SJSA1 (cell line): ENCODE measurements at regions not wholly inside any gene's neighbourhood (a gene's known extent, or its start where the extent isn't known, plus 50 kb on each side); places are given as distances from the start of the nearest gene placed in this dataset.

Experiments used
- DNase-seq, 2 experiments: peaks; one replicate each; pipeline ENCODE4 v3.0.0-alpha.2; 2015 to 2020; ENCODE audit warnings: low spot score in 2 of 2, low read depth in 1 of 2
- H3K27ac ChIP-seq: fragments of 250-450 bp; sonication (Bioruptor Pico); 2 replicates; pipeline ENCODE4 v1.5.1; 2020; ENCODE audit warnings: mild to moderate bottlenecking, moderate library complexity
- H3K27me3 ChIP-seq: fragments of 250-450 bp; sonication (Bioruptor Pico); replicated peaks from 2 replicates; pipeline ENCODE4 v1.5.1; 2020; ENCODE audit warnings: mild to moderate bottlenecking, moderate library complexity
- H3K36me3 ChIP-seq: fragments of 250-450 bp; sonication (Bioruptor Pico); 2 replicates; pipeline ENCODE4 v1.5.1; 2020; ENCODE audit warnings: mild to moderate bottlenecking
- H3K4me1 ChIP-seq: fragments of 250-450 bp; sonication (Bioruptor Pico); replicated peaks from 2 replicates; pipeline ENCODE4 v1.6.1; 2021; ENCODE audit warnings: mild to moderate bottlenecking
- H3K4me3 ChIP-seq: fragments of 250-450 bp; sonication (Bioruptor Pico); 2 replicates; pipeline ENCODE4 v1.5.1; 2020; ENCODE audit warnings: mild to moderate bottlenecking
- H3K9me3 ChIP-seq: fragments of 250-450 bp; sonication (Bioruptor Pico); replicated peaks from 2 replicates; pipeline ENCODE4 v1.5.1; 2020; ENCODE audit warnings: mild to moderate bottlenecking

DNA sequence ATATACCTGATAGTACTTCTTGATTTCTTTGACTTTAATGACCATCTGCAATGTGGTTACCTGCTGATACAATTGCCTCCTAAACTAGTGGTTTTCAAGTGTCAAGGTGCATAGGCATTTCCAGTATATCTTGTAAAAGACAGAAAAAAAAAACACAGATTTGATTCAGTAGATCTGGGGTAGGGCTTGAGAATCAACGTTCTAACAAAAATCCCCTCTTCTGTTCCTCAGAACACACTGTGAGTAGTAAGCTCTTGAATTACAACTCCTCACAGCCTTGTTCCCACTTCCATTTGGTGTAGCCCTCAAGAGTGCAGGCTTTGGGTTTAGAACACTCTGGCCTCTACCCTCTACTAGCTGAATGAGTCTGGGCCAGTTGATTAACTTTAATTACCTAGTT lies 78.0 kb upstream of the CTSC start:
- Histone ChIP-seq H3K27me3 (no peaks in the 10 kb centered on the region), H3K36me3 (no peaks in the 10 kb centered on the region), H3K4me1 (peaks cover 7% of the 10 kb centered on the region; the same call in 1 of the 2 replicates), H3K27ac (no peak overlapping the region), H3K4me3 (no peak overlapping the region), H3K9me3 (no peaks in the 10 kb centered on the region)
- no peak for DNase-seq

DNA sequence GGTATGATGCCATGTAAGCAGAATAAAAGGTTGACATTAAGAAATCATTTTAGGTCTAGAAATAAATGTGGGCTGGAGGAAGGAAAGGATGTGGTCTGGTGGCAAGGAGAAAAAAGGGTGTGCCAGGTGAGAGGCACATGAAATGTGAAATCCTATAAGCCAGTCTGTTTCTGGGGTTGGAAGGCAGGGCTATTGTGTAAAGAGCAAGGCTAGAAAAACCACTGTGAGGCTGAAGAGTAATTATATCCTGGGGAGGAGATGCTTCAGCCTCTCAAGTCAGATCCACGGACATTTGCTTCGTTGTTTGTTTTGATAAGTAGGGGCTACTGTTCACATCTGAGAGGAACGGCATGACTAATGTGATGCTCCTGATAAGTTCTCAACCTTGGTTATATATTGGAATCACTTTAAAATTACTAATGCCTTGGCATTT lies 77.5 kb upstream of the CTSC start:
- H3K27me3 ChIP-seq, result no peaks in the 10 kb centered on the region
- H3K9me3 ChIP-seq, result no peaks in the 10 kb centered on the region
- no peak overlapping the region for H3K4me3 ChIP-seq
- H3K4me1 ChIP-seq, result peaks cover 7% of the 10 kb centered on the region; the same call in 1 of the 2 replicates
- no peak for DNase-seq
- H3K36me3 ChIP-seq, result no peaks in the 10 kb centered on the region
- no peak overlapping the region for H3K27ac ChIP-seq

DNA sequence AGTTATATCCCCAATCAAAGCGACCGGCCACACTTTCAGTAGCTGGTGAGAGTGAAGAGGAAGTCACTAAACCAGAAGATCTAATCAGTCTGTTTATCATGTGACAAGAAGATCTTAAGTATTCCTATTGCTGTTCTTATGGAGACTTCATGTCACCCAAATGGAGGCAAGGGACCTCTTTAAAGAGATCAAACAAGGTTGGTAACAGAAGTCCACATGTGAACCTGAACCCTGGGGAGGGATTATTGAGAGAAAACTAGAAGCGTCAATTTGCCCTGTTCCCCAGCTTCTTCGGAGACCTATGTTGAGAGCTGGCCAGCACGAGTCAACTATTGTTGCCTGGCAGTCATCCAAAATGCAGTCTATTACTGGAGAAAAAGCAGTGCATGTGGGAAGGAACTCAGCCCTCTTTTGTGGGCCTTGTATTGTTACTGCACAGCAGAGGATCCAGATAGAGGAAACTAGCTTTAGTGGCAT lies 76.9 kb upstream of the CTSC start:
- Histone ChIP-seq H3K36me3 (no peaks in the 10 kb centered on the region), H3K4me1 (peaks cover 7% of the 10 kb centered on the region; the same call in 1 of the 2 replicates)
- no peak for DNase-seq

DNA sequence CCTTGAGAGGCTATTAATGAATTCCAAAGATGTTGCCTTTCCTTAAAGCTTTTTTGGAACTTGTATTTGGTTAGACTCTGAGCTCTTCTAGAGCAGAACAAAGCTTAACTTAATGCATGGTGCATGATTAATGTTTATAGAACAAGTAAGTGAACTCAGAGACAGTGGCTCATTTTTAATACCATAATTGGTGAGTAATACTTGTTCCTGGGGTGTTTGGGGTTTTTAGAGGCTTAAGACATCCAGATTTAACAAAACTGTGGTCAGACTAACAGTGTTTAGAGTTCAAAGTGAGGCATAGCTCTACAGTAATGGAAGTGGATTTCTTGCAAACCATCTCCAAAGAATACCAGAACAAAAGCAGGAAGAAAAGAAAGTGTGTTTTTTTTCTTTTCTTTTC lies 73.7 kb upstream of the CTSC start:
- Histone ChIP-seq H3K36me3 (no peaks in the 10 kb centered on the region), H3K9me3 (no peaks in the 10 kb centered on the region), H3K27ac (no peak overlapping the region), H3K4me3 (no peak overlapping the region), H3K27me3 (no peaks in the 10 kb centered on the region), H3K4me1 (peaks cover 7% of the 10 kb centered on the region; the same call in 1 of the 2 replicates)
- DNase-seq, result peak in 1 of 2 experiments; percentile 31

More for the DNA sequence above, 76.9 kb upstream of the CTSC start:
- H3K9me3 ChIP-seq, result no peaks in the 10 kb centered on the region
- no peak overlapping the region for H3K4me3 ChIP-seq
- H3K27me3 ChIP-seq, result no peaks in the 10 kb centered on the region
- H3K27ac ChIP-seq, result no peak overlapping the region

- H3K36me3 ChIP-seq, result no peaks in the 10 kb centered on the region
- H3K9me3 ChIP-seq, result no peaks in the 10 kb centered on the region
- no peak for DNase-seq
- H3K27me3 ChIP-seq, result no peaks in the 10 kb centered on the region
- H3K27ac ChIP-seq, result no peak overlapping the region
- H3K4me3 ChIP-seq, result no peak overlapping the region
- H3K4me1 ChIP-seq, result peaks cover 7% of the 10 kb centered on the region; the same call in 1 of the 2 replicates
These were observed 73.1 kb upstream of the CTSC start for GRCh38 chr11:88410656-88411055.

GRCh38 chr11:88410056-88410455 lies 72.5 kb upstream of the CTSC start:
- H3K4me3 ChIP-seq, result no peak overlapping the region

GRCh38 chr11:88406876-88407275 lies 69.3 kb upstream of the CTSC start:
- no peak overlapping the region for H3K4me3 ChIP-seq
- peaks cover 22% of the 10 kb centered on the region for H3K4me1 ChIP-seq
- no peak overlapping the region for H3K27ac ChIP-seq
- no peak for DNase-seq
- H3K36me3 ChIP-seq, result no peaks in the 10 kb centered on the region
- no peaks in the 10 kb centered on the region for H3K27me3 ChIP-seq
- H3K9me3 ChIP-seq, result no peaks in the 10 kb centered on the region

More at GRCh38 chr11:88410056-88410455, 72.5 kb upstream of the CTSC start:
- no peaks in the 10 kb centered on the region for H3K36me3 ChIP-seq
- H3K9me3 ChIP-seq, result no peaks in the 10 kb centered on the region
- H3K27ac ChIP-seq, result no peak overlapping the region
- H3K27me3 ChIP-seq, result no peaks in the 10 kb centered on the region
- no peak for DNase-seq
- H3K4me1 ChIP-seq, result peaks cover 5% of the 10 kb centered on the region; the same call in 1 of the 2 replicates

DNA sequence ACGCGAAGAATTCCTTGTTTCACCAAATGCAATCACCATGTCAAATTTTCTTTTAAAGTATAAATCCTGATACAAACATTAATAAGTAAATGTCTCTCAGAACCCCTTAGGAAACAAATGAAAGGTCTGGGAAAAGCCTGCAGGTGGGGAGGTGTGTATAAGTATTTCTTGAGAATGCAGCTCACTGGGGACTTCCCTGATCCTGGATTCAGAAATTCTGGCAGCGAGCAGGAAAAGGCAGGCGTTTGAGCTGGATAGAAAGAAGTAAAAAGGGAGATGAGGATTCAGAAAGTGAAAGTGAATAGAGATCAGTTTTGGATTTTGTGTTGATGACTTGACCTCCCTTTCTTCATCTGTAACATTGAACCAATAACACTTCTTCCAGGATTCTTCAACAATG lies 68.3 kb upstream of the CTSC start:
- H3K9me3 ChIP-seq, result no peaks in the 10 kb centered on the region
- peaks cover 28% of the 10 kb centered on the region for H3K4me1 ChIP-seq
- no peaks in the 10 kb centered on the region for H3K36me3 ChIP-seq
- no peaks in the 10 kb centered on the region for H3K27me3 ChIP-seq
- no peak overlapping the region for H3K27ac ChIP-seq
- H3K4me3 ChIP-seq, result no peak overlapping the region
- no peak for DNase-seq

DNA sequence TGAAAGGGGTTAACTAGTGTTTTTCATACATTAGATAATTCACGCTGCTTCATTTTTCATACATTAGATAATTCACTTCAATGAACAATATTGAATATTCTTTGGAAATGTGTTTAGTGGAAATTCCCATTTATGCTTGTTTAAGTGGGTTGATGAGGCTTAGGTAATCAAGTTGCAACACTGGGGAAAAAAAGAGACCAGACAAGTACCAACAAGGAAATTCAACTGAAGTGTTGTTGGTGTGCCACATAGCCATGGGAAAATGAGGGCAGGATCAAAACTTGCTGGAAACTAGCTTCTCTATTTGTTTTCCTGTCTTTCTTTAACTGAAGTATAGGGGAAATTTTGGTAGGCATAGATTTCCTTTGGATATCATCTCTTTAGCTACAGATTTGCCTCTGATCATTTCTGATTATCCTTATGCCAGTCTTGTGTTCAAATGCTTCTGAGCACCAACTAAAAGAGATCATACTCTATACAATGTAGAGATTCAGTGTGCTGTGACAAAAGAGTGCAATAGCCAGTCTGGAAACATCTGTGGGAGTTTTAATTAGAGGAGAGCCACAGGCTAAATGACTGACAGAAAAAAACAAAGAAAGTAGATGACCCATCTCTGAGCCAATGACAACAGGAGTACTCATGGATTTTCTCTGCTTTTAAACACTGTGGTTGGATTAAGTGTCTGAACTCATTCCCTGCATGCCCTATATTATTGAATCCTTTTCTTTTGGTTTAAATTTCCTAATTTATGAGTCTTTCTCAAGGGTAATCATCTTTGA lies 67.6 kb upstream of the CTSC start:
- no peak for DNase-seq
- Histone ChIP-seq H3K27ac (no peak overlapping the region), H3K27me3 (no peaks in the 10 kb centered on the region), H3K36me3 (no peaks in the 10 kb centered on the region), H3K4me1 (peaks cover 27% of the 10 kb centered on the region), H3K9me3 (no peaks in the 10 kb centered on the region), H3K4me3 (no peak overlapping the region)

GRCh38 chr11:88404391-88404790 lies 66.9 kb upstream of the CTSC start:
- DNase-seq, result no peak

GRCh38 chr11:88402784-88403183 lies 65.2 kb upstream of the CTSC start:
- Histone ChIP-seq H3K4me3 (no peak overlapping the region), H3K4me1 (peaks cover 40% of the 10 kb centered on the region), H3K27me3 (no peaks in the 10 kb centered on the region), H3K36me3 (no peaks in the 10 kb centered on the region), H3K9me3 (no peaks in the 10 kb centered on the region), H3K27ac (peak overlapping the region; percentile 92)
- peak in 1 of 2 experiments; percentile 39 for DNase-seq

More at GRCh38 chr11:88404391-88404790, 66.9 kb upstream of the CTSC start:
- Histone ChIP-seq H3K27me3 (no peaks in the 10 kb centered on the region), H3K9me3 (no peaks in the 10 kb centered on the region), H3K4me1 (peaks cover 27% of the 10 kb centered on the region), H3K36me3 (no peaks in the 10 kb centered on the region), H3K27ac (no peak overlapping the region), H3K4me3 (no peak overlapping the region)

DNA sequence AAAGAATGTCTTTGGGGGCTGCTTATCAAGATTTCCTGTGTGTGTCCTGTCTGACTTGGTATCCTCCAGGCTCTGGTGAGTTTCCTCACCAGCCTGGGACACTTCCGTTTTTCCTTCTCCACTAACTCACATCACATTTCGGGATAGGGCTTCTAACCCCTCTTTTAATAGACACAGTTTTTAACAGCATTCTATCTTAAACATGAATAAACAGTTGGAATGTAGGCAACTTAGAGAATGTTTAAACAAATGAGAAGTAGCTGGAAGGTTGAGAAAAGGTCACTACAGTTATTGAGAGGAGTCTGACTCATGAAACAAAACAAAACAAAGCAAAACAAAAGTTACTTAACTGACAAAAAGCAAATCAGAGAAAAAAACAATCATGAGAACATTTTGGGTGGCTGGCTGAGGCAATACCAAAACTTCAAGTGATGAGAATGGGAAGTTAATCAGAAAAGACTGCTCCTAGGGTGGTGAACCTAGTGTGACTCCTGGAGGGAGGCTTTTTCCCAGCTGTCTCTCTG lies 64.7 kb upstream of the CTSC start:
- Histone ChIP-seq H3K36me3 (no peaks in the 10 kb centered on the region), H3K4me3 (no peak overlapping the region)

GRCh38 chr11:88398791-88399570 lies 61.4 kb upstream of the CTSC start:
- peaks cover 40% of the 10 kb centered on the region for H3K4me1 ChIP-seq
- H3K27me3 ChIP-seq, result no peaks in the 10 kb centered on the region
- H3K4me3 ChIP-seq, result no peak overlapping the region
- no peak overlapping the region for H3K27ac ChIP-seq
- DNase-seq, result no peak
- no peaks in the 10 kb centered on the region for H3K9me3 ChIP-seq
- no peaks in the 10 kb centered on the region for H3K36me3 ChIP-seq

More for the DNA sequence above, 64.7 kb upstream of the CTSC start:
- Histone ChIP-seq H3K9me3 (no peaks in the 10 kb centered on the region), H3K4me1 (peaks cover 40% of the 10 kb centered on the region), H3K27ac (peak overlapping the region; percentile 92), H3K27me3 (no peaks in the 10 kb centered on the region)
- DNase-seq, result peak; percentile 49 to 88

DNA sequence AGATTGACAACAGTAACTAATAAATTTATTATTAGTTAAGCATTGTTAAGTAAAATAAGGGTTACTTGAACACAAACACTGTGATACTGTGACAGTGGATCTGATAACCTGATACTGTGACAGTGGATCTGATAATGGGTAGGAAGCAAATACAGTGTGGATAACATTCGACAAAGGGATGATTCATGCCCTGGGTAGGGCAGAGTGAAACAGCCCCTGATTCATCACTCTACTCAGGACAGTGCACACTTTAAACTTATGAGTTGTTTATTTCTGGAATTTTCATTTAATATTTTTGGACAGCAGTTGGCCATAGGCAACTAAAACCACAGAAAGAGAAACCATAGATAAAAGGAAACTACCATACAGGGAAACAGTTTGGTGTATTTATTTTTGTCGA lies 60.8 kb upstream of the CTSC start:
- no peak overlapping the region for H3K4me3 ChIP-seq

More for the DNA sequence above, 60.8 kb upstream of the CTSC start:
- DNase-seq, result peak in 1 of 2 experiments; percentile 19
- Histone ChIP-seq H3K27ac (no peak overlapping the region), H3K4me1 (peaks cover 34% of the 10 kb centered on the region), H3K9me3 (no peaks in the 10 kb centered on the region), H3K27me3 (no peaks in the 10 kb centered on the region), H3K36me3 (no peaks in the 10 kb centered on the region)
